Naive B cell (primary cell): ENCODE measurements at regions not wholly inside any gene's neighbourhood (a gene's known extent, or its start where the extent isn't known, plus 50 kb on each side); places are given as distances from the start of the nearest gene placed in this dataset.

ENCODE experiments used
- ATAC-seq, 2 donors: fragments of 150-1000 bp; cut with Tn5 transposase; 2 replicates each; pipeline ENCODE4 v1.10.0; 2021; ENCODE audit warnings: low read depth in 2 of 2, mild to moderate bottlenecking in 2 of 2, moderate library complexity in 2 of 2
- DNase-seq: peaks from one replicate; pipeline ENCODE4 v3.0.0; 2022
- H3K27ac Mint-ChIP-seq, 6 donors: one replicate each; pipeline ENCODE4 v1.8.0; 2020 to 2022; ENCODE audit warnings: mild to moderate bottlenecking in 6 of 6, mixed read lengths in 6 of 6, moderate library complexity in 5 of 6, inconsistent platforms in 2 of 6
- H3K27me3 Mint-ChIP-seq, 3 donors: one replicate each; pipeline ENCODE4 v1.8.0; 2021 to 2022; ENCODE audit warnings: mixed read lengths in 3 of 3, mild to moderate bottlenecking in 1 of 3
- H3K36me3 Mint-ChIP-seq, 2 donors: one replicate each; pipeline ENCODE4 v1.8.0; 2020 to 2022; ENCODE audit warnings: mixed read lengths in 2 of 2, inconsistent platforms in 1 of 2, mild to moderate bottlenecking in 1 of 2
- H3K4me1 Mint-ChIP-seq, 3 donors: one replicate each; pipeline ENCODE4 v1.8.0; 2020 to 2022; ENCODE audit warnings: mixed read lengths in 3 of 3, inconsistent platforms in 1 of 3, mild to moderate bottlenecking in 1 of 3, moderate library complexity in 1 of 3
- H3K4me3 Mint-ChIP-seq, 8 donors: one replicate each; pipeline ENCODE4 v1.8.0; 2020 to 2022; ENCODE audit warnings: mild to moderate bottlenecking in 8 of 8, mixed read lengths in 8 of 8, moderate library complexity in 8 of 8, inconsistent platforms in 2 of 8
- H3K9me3 Mint-ChIP-seq, 7 donors: one replicate each; pipeline ENCODE4 v1.8.0; 2020 to 2022; ENCODE audit warnings: mixed read lengths in 7 of 7, mild to moderate bottlenecking in 5 of 7, inconsistent platforms in 2 of 7, moderate library complexity in 1 of 7

DNA sequence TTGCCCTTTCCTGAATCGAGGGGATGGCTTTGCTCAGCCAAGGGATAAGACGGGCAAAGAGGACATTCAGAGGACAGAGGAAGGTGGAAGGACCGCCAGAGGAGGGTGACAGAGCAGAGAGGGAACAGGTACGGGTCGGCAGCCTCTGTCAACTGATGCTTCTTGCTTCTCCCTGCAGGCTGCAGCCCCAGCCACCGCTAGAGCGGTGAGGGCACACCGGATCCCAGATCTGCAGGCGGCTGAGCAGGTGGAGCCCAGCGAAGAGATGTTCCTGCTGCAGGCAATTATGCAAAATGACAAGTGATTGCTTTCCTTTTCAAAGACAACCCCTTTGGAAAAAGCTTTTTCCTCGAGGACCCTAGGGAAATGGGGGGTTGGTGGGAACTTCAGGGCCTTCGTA, 181.9 kb upstream of the ANKRD30A start:
- DNase-seq (no peak), ATAC-seq (no peak)
- Mint-ChIP-seq H3K4me1 (no peaks in the 10 kb centered on the region), H3K9me3 (peaks cover 0 to 13% (median 9%) of the 10 kb centered on the region in 7 donors), H3K27ac (no peak overlapping the region), H3K27me3 (no peaks in the 10 kb centered on the region), H3K36me3 (peaks cover 0 to 7% of the 10 kb centered on the region in 2 donors), H3K4me3 (peak overlapping the region in 1 of 8 donors; percentile 56)

DNA sequence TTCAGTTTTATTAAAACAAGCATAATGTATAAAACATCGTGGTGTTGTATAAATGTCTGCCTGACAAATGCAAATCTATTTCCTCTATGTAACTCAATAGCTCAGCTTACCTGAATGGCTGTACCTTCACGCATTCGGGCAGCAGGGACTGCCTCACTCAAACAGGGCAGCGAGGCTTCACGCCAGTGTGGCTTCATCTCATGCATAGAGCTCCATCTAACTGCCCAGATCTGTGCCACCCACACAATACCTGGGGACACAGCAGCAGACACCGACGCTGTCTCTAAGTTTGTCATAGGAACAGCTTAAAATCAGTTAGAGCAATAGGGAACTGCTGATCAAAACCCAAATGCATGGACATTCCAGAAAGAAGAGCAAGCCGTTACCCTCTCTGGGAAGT, 182.8 kb upstream of the ANKRD30A start:
- DNase-seq: no peak
- ATAC-seq: no peak
- no peaks in the 10 kb centered on the region for H3K27me3 Mint-ChIP-seq

DNA sequence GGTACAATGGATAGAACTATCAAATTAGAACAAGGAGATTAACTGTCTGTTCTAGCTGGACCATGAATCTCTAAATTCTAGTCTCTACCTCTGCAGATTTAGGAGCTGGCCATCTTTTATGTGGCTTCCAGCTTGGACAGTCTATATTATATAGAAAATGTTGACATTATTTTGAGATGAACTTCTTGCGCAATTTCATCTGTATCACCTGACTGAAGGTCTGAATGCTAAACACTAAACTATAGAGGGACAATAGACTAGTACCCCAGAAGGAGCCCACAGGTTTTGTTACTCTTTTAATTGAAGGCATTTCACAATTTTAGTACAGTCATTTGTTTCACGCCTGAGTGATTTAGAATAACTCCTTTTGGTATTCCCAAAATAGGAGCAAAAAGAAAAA, 222.4 kb upstream of the ANKRD30A start:
- H3K4me1 Mint-ChIP-seq: no peaks in the 10 kb centered on the region
- H3K27ac Mint-ChIP-seq: no peak overlapping the region
- peaks cover 0 to 5% (median 0%) of the 10 kb centered on the region in 7 donors for H3K9me3 Mint-ChIP-seq
- DNase-seq: no peak
- ATAC-seq: no peak
- H3K36me3 Mint-ChIP-seq: no peaks in the 10 kb centered on the region
- H3K4me3 Mint-ChIP-seq: no peak overlapping the region
- H3K27me3 Mint-ChIP-seq: no peaks in the 10 kb centered on the region

More for the DNA sequence above, 182.8 kb upstream of the ANKRD30A start:
- no peak overlapping the region for H3K4me3 Mint-ChIP-seq
- H3K9me3 Mint-ChIP-seq: peaks cover 0 to 13% (median 9%) of the 10 kb centered on the region in 7 donors
- H3K36me3 Mint-ChIP-seq: peaks cover 0 to 7% of the 10 kb centered on the region in 2 donors
- no peaks in the 10 kb centered on the region for H3K4me1 Mint-ChIP-seq
- H3K27ac Mint-ChIP-seq: no peak overlapping the region

DNA sequence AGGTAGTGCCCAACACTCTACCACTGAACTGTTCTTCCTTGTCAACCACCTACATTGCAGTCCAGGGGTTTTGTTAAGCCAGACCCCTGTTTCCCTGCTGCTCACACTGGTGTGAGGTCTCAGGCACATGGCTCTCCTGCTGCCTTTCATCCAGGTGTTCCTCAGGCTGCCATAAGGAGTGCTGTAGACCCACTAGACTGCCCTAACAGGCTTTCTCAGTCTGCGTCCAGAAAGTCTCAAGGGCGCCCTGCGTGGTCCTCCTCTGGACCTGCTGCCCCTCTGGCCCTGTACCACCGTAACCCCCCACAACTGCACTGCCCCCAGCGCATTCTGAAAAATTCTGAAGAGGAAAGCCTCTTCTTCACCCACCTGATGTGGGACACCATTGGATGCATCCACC, 225.7 kb upstream of the ANKRD30A start:
- Mint-ChIP-seq H3K4me1 (no peaks in the 10 kb centered on the region), H3K36me3 (no peaks in the 10 kb centered on the region), H3K27me3 (no peaks in the 10 kb centered on the region), H3K27ac (no peak overlapping the region), H3K4me3 (peak overlapping the region in 1 of 8 donors; percentile 59), H3K9me3 (peaks cover 0 to 5% (median 2%) of the 10 kb centered on the region in 7 donors)
- ATAC-seq: no peak
- DNase-seq: no peak

DNA sequence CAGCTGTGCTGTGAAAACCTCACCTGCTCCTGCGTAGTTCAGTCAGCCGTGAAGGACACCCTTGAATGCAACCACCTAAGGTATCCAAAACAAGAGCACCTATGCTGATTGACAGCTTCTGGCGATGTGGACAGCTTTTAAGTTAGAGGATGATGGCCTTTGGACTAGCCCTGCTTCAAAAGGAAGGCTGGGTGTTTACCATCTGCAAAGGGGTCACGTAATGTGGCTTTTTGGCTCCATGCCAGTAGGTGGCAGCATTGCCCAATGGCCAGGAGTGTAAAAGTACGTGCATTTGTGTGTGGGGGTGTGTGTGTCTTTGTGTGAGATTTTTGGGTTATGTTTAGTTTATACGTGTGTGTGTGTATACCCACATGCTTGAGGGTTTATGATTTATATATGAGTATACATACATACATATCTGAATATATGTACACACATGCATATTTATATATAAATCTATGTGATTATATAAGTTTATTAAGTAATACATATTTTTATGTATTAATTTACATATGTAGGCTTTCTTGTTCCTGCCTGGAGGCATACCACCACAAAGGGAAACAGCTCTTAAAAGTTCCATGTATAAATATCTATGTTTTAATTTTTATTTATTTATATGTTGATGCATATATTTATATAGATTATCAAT, 236.3 kb upstream of the ANKRD30A start:
- no peaks in the 10 kb centered on the region for H3K4me1 Mint-ChIP-seq

DNA sequence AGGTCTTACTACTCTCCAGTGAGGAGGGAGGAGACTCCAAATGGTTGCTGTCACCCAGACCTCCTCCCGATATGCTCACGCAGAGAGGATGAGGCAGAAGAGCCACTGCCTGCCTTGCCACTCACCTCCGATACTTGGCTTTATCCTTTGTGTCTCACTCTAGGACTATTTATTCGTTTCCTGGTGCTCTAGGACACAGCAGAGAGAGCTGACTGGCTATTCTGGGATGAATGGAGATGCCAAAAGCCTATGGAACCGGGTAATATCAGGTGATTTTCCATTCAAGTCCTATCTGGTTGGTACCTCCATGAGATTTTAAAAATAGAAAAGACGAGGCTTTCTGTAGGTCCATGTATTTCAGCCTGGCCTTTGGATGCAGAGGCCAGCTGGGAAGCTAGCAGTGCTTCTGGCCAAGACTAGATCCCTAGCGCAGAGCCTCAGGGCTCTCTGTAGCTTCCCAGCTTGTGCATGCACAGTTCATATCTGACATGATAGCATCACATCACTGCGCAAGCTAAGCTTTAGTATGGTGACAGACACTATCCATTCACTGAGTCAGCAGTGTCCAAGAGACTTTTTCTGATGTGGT, 239.0 kb upstream of the ANKRD30A start:
- Mint-ChIP-seq H3K27me3 (peaks cover 0 to 8% (median 0%) of the 10 kb centered on the region in 3 donors), H3K27ac (no peak overlapping the region), H3K36me3 (no peaks in the 10 kb centered on the region), H3K4me3 (no peak overlapping the region), H3K9me3 (no peaks in the 10 kb centered on the region), H3K4me1 (no peaks in the 10 kb centered on the region)
- DNase-seq (no peak), ATAC-seq (no peak)

More for the DNA sequence above, 236.3 kb upstream of the ANKRD30A start:
- DNase-seq (peak; percentile 22), ATAC-seq (no peak)
- no peaks in the 10 kb centered on the region for H3K36me3 Mint-ChIP-seq
- H3K9me3 Mint-ChIP-seq: no peaks in the 10 kb centered on the region
- no peaks in the 10 kb centered on the region for H3K27me3 Mint-ChIP-seq
- no peak overlapping the region for H3K27ac Mint-ChIP-seq
- H3K4me3 Mint-ChIP-seq: no peak overlapping the region

DNA sequence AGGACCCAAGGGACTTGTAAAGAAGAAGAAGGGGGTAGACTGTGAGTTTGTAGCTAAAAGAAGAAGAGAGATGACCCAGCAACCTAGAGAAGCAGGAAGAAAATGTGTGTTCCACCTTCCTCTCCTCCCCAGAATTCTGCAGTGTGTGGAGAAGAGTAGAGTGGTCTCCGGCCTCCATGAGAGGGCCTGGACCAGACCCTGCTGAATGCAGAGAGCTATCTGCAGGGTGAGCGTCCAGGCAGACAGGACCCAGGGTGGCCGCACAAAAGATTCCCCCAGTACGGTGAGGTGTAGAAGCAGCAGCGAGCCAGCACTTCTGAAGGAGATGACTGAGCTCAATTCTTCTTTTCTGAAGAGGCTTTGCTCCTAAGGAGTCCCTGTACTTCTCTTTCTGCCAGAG, 239.7 kb upstream of the ANKRD30A start:
- ATAC-seq (no peak), DNase-seq (no peak)
- Mint-ChIP-seq H3K36me3 (no peaks in the 10 kb centered on the region), H3K27me3 (peaks cover 0 to 8% (median 0%) of the 10 kb centered on the region in 3 donors), H3K4me3 (no peak overlapping the region), H3K9me3 (no peaks in the 10 kb centered on the region), H3K27ac (no peak overlapping the region), H3K4me1 (no peaks in the 10 kb centered on the region)

DNA sequence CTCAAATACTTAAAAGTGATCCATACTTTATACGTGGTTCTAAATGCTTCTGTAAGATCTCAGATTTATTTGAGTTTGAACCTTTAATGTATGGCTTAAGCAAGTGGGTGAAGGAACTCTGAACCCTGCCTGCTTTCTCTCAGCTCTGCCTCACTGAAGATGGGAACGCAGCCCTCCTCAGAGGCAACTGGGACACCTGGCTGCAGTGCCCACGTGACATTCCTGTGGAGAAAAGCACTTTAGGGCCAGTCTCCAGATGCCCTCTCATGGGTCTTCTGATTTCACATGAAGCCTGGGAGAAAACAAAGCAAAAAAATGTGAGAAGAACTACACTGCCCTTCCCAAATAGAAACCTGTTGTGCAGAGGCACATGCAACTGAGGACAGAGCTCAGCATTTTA, 242.6 kb upstream of the ANKRD30A start:
- ATAC-seq (no peak), DNase-seq (no peak)
- peaks cover 5 to 8% (median 5%) of the 10 kb centered on the region in 3 donors for H3K27me3 Mint-ChIP-seq
- no peaks in the 10 kb centered on the region for H3K9me3 Mint-ChIP-seq
- no peak overlapping the region for H3K27ac Mint-ChIP-seq
- no peaks in the 10 kb centered on the region for H3K36me3 Mint-ChIP-seq
- no peaks in the 10 kb centered on the region for H3K4me1 Mint-ChIP-seq
- H3K4me3 Mint-ChIP-seq: no peak overlapping the region

DNA sequence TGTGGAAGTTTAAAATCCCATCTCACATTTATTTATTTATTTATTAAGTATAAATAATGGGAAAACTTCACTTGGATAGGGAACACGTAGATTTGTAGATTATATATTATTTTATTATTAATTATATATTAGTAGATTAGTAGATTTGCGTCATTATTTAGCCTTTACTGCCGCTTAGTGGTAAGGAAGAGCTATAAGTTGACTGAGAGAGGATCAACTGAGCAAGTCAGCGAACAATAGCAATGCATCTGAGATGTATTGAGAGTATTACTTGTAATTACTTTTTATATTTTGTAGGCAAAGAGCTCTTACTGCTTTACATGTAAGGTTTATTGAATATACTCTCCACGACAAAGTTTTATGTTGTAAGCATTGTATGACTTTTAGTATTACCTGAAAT, 244.5 kb upstream of the ANKRD30A start:
- H3K4me1 Mint-ChIP-seq: no peaks in the 10 kb centered on the region
- ATAC-seq (no peak), DNase-seq (no peak)
- H3K4me3 Mint-ChIP-seq: no peak overlapping the region
- no peaks in the 10 kb centered on the region for H3K9me3 Mint-ChIP-seq
- H3K27ac Mint-ChIP-seq: no peak overlapping the region
- no peaks in the 10 kb centered on the region for H3K36me3 Mint-ChIP-seq
- peaks cover 5 to 8% (median 6%) of the 10 kb centered on the region in 3 donors for H3K27me3 Mint-ChIP-seq

DNA sequence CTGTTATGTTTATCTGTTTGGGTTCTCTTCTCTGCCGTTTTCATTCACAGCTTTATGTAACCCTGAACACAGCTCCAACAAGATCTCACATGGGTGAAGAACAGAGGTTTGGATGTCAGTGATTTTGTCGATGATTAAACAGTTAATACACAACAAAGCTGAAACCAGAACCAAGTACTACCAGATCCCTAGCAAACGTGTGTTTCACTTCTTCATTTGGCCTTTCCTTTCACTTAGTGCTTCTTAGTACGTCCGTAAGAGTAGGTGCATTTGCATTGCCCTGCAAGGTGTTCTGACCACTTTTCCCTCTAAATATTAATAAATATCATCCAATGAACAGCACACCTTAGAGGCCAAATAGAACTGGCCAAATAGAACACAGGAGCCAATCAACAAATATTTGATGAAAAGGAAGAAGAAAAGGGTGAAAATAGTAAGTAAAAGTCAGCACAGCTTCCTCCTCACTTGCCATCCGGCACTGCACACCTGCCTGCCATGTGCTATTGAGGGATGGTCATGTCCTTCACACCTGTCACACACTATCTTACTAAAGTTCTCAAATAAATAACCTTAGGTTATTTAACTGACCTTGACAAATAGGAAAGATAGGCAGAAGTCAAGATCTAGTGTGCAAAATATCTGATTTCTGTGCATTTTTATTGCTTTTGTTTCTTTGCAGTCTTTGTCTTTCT, 252.6 kb upstream of the ANKRD30A start:
- Mint-ChIP-seq H3K27me3 (peaks cover 0 to 5% (median 0%) of the 10 kb centered on the region in 3 donors), H3K36me3 (no peaks in the 10 kb centered on the region), H3K27ac (peak overlapping the region in 2 of 6 donors; percentile 0 to 81), H3K9me3 (no peaks in the 10 kb centered on the region), H3K4me1 (peaks cover 2 to 4% (median 4%) of the 10 kb centered on the region in 3 donors), H3K4me3 (peak overlapping the region in 1 of 8 donors; percentile 54)
- peak; percentile 57 to 66 for ATAC-seq
- no peak for DNase-seq

DNA sequence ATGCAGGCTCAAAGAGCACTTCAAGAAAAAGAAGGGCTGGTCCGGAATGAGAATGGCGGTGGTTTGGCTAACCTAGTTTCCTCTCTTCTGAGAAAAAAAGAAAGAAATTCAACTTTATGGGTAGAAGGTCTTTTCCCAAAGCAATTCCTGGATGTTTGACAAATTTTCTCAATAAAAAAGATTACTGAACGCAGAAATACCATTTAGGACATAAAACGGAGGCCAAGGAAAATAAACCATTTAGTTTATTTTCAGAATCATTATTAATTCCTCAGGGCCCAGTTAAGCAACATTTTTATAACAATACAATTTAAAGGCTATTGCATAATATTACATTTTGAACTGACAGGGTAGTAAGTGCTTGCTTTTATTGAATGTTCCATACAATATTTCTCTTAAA, 284.6 kb upstream of the ANKRD30A start:
- no peak overlapping the region for H3K4me3 Mint-ChIP-seq
- no peaks in the 10 kb centered on the region for H3K9me3 Mint-ChIP-seq
- H3K4me1 Mint-ChIP-seq: no peaks in the 10 kb centered on the region
- DNase-seq: no peak
- ATAC-seq: no peak
- no peaks in the 10 kb centered on the region for H3K36me3 Mint-ChIP-seq
- no peak overlapping the region for H3K27ac Mint-ChIP-seq
- H3K27me3 Mint-ChIP-seq: no peaks in the 10 kb centered on the region

DNA sequence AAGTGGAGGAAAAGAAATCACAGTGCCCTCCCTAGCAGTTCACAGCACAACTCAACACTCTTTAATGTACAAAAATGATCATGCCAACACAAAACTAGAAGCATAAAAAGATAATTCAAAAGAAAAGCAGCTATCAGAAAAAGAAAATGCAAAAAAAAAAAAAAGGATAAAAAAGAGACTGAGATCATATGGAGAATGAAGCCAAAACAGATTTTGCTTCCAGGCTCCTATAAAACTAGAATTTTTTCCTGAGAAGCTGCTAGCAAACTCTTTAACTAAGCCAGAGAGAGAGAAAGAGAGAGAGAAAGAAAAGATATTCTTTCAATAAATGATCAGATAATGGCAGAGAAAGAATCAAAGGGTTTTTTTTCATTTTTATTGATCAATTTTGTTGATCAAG, 288.0 kb upstream of the ANKRD30A start:
- no peaks in the 10 kb centered on the region for H3K27me3 Mint-ChIP-seq
- ATAC-seq (no peak), DNase-seq (no peak)
- H3K27ac Mint-ChIP-seq: no peak overlapping the region
- H3K4me1 Mint-ChIP-seq: no peaks in the 10 kb centered on the region
- no peaks in the 10 kb centered on the region for H3K36me3 Mint-ChIP-seq
- H3K4me3 Mint-ChIP-seq: no peak overlapping the region
- no peaks in the 10 kb centered on the region for H3K9me3 Mint-ChIP-seq

DNA sequence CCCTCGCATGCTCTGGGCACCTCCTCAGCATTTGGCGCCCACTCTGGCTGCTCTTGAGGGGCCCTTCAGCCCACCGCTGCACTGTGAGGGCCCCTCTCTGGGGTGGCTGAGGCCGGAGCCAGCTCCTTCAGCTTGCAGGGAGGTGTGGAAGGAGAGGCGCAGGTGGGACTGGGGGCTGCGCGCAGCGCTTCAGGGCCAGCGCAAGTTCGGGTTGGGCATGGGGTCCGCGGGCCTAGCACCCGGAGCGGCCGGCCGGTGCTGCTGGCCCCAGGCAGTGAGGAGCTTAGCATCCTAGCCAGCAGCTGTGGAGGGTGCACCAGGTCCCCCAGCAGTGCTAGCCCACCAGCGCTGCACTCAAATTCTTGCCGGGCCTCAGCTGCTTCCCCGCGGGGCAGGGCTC, 305.6 kb upstream of the ANKRD30A start:
- Mint-ChIP-seq H3K27me3 (no peaks in the 10 kb centered on the region), H3K36me3 (no peaks in the 10 kb centered on the region), H3K27ac (no peak overlapping the region), H3K4me3 (no peak overlapping the region), H3K4me1 (no peaks in the 10 kb centered on the region), H3K9me3 (peaks cover 0 to 7% (median 4%) of the 10 kb centered on the region in 7 donors)
- DNase-seq: no peak
- ATAC-seq: no peak

DNA sequence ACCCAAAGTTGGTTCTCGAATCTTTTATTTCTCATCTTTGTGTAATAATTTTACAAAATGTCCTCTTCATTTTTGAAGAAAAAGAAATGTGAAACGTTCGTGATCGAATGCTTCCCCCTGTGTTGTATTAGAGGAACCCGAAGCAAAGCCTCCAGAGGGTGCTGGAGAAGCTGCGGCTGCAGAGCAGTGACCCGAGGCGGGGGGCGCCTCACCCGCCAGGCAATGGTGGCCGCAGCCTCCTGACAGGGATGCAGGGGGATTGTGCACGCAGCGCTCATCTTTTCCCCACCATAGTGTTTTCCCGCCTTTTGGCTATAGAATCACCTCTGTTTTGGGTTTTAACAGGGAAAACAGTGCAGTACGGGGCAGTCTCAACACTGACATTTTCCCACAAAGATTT, 307.5 kb upstream of the ANKRD30A start:
- Mint-ChIP-seq H3K4me1 (no peaks in the 10 kb centered on the region), H3K36me3 (no peaks in the 10 kb centered on the region), H3K4me3 (peak overlapping the region in 1 of 8 donors; percentile 22), H3K27ac (no peak overlapping the region), H3K9me3 (peaks cover 0 to 7% (median 3%) of the 10 kb centered on the region in 7 donors), H3K27me3 (no peaks in the 10 kb centered on the region)
- no peak for ATAC-seq
- DNase-seq: no peak
